Right lobe of liver (tissue), 4 donors: ENCODE measurements at regions not wholly inside any gene's neighbourhood (a gene's known extent, or its start where the extent isn't known, plus 50 kb on each side); places are given as distances from the start of the nearest gene placed in this dataset.
"Not testable (repeated sequence)": the region's sequence is repeated elsewhere in the genome, so short reads cannot be mapped to it uniquely, and the experiment has no call there.

ENCODE experiments used
- POLR2A ChIP-seq: fragments of 450-650 bp; IDR thresholded peaks from one replicate; pipeline ENCODE4 v1.6.1; 2017; ENCODE audit warnings: antibody characterized with exemption, mild to moderate bottlenecking
- TF ChIP-seq, protein P1 (sequence below), 4 donors: fragments of 200-600 bp in 3 of 4; fragments of 450-650 bp in 1 of 4; IDR thresholded peaks; one replicate each; pipeline versions ENCODE4 v1.5.1 to v1.8.0; 2016 to 2022; ENCODE audit warnings: antibody characterized with exemption in 4 of 4, mild to moderate bottlenecking in 2 of 4
- donor health status: DM: no; HTN: no; CAD: no.
- donor health status: DM: no; HTN: no; CAD: no.
- donor health status: DM: no; HTN: yes; CAD: no.

DNA sequence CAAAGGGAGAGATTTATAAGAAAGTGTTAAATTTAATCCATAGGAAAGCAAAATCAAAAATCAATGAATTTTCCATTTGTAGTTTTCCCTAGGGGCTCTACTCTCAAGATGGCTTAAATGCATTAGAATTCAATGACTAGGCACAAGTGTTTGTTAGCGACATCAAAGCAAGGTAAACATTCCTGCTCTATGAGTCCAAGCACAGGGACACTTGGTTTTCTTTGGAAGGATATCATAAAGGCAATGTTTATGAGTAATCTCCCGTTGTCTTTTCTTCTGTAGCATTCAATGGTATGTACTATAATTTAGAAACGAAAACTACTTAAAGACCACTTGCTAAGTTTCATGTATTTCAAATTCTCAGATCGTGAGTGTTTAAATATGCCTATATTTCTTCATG, 54.8 kb upstream of the ZNF717 start:
- TF ChIP-seq POLR2A: not testable (repeated sequence)
- TF ChIP-seq, protein P1, sequence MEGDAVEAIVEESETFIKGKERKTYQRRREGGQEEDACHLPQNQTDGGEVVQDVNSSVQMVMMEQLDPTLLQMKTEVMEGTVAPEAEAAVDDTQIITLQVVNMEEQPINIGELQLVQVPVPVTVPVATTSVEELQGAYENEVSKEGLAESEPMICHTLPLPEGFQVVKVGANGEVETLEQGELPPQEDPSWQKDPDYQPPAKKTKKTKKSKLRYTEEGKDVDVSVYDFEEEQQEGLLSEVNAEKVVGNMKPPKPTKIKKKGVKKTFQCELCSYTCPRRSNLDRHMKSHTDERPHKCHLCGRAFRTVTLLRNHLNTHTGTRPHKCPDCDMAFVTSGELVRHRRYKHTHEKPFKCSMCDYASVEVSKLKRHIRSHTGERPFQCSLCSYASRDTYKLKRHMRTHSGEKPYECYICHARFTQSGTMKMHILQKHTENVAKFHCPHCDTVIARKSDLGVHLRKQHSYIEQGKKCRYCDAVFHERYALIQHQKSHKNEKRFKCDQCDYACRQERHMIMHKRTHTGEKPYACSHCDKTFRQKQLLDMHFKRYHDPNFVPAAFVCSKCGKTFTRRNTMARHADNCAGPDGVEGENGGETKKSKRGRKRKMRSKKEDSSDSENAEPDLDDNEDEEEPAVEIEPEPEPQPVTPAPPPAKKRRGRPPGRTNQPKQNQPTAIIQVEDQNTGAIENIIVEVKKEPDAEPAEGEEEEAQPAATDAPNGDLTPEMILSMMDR (IDR thresholded peaks at IDR 0.05): not testable (repeated sequence)
